ENCODE measurements at regions not wholly inside any gene's neighbourhood (a gene's known extent, or its start where the extent isn't known, plus 50 kb on each side); places are given as distances from the start of the nearest gene placed in this dataset.

DNA sequence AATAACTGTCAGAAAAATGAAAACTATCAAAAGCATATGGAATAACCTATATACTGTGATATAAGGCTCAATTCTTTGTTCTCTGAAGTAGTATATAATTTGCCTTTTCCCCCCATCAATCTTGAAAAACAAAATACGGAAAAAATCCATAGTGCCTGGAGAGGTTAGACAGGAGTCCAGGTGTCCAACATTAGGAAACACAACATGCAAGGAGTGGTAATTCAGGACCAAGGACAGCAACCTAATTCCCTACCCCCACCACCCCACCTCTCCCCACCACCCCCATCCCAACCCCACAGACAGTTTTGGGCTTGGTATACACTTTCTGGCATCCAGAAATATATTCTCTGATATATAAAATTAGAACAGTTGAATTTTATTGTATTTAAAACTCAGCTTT lies 55.1 kb upstream of the SLC25A26 start:
- ChIA-PET CTCF (ENCODE audit: low intra/inter-chr PET ratio) (no interaction called here), POLR2A (no interaction called here)
- WGBS (ENCODE audit: insufficient coverage, low coverage, missing lambda C conversion rate): 0% methylated on average over 1 of the region's 1 CpG
- peak; percentile 4 to 10 (median 8) for DNase-seq (ENCODE audit: extremely low read depth in 1 of 4, low spot score in 3 of 4)
- no peaks in the 10 kb centered on the region; a peak in 1 of 5 replicates for H3K27me3 ChIP-seq (ENCODE audit: control insufficient read depth in 2 of 2, insufficient read depth in 2 of 2, low read length in 2 of 2)
- no peak for FAIRE-seq
- no peak overlapping the region for H2AFZ ChIP-seq (ENCODE audit: low read depth, low read length)
- no peaks in the 10 kb centered on the region for H3K4me1 ChIP-seq (replicated peaks in 1 of 2; ENCODE audit: control insufficient read depth in 2 of 2, insufficient read depth in 2 of 2, low read length in 2 of 2)
- ATAC-seq: no peak
- BruUV-seq (replicated peaks): no TSS peak
- H3K4me3 ChIP-seq: no peak overlapping the region
- no peaks in the 10 kb centered on the region for H3K9me1 ChIP-seq (ENCODE audit: control insufficient read depth, insufficient read depth, low read length)
- H3K9ac ChIP-seq (ENCODE audit: insufficient read depth in 1 of 2, low read depth in 2 of 2, low read length in 2 of 2): no peak overlapping the region
- no peak overlapping the region for H3K27ac ChIP-seq (ENCODE audit: extremely low read depth, low read depth, low read length)
- in situ Hi-C loops (cut with MboI): no loop called here
- H3K36me3 ChIP-seq (ENCODE audit: control insufficient read depth, insufficient read depth, low read length): no peaks in the 10 kb centered on the region
- no peaks in the 10 kb centered on the region for H3K79me2 ChIP-seq (ENCODE audit: control insufficient read depth, insufficient read depth, low read length)
- no peaks in the 10 kb centered on the region for H3K9me3 ChIP-seq (replicated peaks; ENCODE audit: control insufficient read depth, insufficient read depth, low read depth, low read length)
- TF ChIP-seq, protein P1, sequence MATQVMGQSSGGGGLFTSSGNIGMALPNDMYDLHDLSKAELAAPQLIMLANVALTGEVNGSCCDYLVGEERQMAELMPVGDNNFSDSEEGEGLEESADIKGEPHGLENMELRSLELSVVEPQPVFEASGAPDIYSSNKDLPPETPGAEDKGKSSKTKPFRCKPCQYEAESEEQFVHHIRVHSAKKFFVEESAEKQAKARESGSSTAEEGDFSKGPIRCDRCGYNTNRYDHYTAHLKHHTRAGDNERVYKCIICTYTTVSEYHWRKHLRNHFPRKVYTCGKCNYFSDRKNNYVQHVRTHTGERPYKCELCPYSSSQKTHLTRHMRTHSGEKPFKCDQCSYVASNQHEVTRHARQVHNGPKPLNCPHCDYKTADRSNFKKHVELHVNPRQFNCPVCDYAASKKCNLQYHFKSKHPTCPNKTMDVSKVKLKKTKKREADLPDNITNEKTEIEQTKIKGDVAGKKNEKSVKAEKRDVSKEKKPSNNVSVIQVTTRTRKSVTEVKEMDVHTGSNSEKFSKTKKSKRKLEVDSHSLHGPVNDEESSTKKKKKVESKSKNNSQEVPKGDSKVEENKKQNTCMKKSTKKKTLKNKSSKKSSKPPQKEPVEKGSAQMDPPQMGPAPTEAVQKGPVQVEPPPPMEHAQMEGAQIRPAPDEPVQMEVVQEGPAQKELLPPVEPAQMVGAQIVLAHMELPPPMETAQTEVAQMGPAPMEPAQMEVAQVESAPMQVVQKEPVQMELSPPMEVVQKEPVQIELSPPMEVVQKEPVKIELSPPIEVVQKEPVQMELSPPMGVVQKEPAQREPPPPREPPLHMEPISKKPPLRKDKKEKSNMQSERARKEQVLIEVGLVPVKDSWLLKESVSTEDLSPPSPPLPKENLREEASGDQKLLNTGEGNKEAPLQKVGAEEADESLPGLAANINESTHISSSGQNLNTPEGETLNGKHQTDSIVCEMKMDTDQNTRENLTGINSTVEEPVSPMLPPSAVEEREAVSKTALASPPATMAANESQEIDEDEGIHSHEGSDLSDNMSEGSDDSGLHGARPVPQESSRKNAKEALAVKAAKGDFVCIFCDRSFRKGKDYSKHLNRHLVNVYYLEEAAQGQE (IDR thresholded peaks at IDR 0.05; ENCODE audit: borderline replicate concordance): peak; percentile 65
- TF ChIP-seq, protein P1 (CRISPR knock-in tag; IDR thresholded peaks at IDR 0.05; ENCODE audit: low read depth): no peak
- TF ChIP-seq, protein P2, sequence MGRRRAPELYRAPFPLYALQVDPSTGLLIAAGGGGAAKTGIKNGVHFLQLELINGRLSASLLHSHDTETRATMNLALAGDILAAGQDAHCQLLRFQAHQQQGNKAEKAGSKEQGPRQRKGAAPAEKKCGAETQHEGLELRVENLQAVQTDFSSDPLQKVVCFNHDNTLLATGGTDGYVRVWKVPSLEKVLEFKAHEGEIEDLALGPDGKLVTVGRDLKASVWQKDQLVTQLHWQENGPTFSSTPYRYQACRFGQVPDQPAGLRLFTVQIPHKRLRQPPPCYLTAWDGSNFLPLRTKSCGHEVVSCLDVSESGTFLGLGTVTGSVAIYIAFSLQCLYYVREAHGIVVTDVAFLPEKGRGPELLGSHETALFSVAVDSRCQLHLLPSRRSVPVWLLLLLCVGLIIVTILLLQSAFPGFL (CRISPR knock-in tag; IDR thresholded peaks at IDR 0.05): no peak
- TF ChIP-seq, protein P3, sequence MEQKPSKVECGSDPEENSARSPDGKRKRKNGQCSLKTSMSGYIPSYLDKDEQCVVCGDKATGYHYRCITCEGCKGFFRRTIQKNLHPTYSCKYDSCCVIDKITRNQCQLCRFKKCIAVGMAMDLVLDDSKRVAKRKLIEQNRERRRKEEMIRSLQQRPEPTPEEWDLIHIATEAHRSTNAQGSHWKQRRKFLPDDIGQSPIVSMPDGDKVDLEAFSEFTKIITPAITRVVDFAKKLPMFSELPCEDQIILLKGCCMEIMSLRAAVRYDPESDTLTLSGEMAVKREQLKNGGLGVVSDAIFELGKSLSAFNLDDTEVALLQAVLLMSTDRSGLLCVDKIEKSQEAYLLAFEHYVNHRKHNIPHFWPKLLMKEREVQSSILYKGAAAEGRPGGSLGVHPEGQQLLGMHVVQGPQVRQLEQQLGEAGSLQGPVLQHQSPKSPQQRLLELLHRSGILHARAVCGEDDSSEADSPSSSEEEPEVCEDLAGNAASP (IDR thresholded peaks at IDR 0.05): no peak
- no peaks in the 10 kb centered on the region for H4K20me1 ChIP-seq (replicated peaks; ENCODE audit: control insufficient read depth, insufficient read depth, low read length)
- H3K4me2 ChIP-seq (ENCODE audit: insufficient read depth, low read length): no peak overlapping the region
- intact Hi-C loops (cut with micrococcal nuclease): no loop called here
